ENCODE measurements at regions not wholly inside any gene's neighbourhood (a gene's known extent, or its start where the extent isn't known, plus 50 kb on each side); places are given as distances from the start of the nearest gene placed in this dataset.

DNA sequence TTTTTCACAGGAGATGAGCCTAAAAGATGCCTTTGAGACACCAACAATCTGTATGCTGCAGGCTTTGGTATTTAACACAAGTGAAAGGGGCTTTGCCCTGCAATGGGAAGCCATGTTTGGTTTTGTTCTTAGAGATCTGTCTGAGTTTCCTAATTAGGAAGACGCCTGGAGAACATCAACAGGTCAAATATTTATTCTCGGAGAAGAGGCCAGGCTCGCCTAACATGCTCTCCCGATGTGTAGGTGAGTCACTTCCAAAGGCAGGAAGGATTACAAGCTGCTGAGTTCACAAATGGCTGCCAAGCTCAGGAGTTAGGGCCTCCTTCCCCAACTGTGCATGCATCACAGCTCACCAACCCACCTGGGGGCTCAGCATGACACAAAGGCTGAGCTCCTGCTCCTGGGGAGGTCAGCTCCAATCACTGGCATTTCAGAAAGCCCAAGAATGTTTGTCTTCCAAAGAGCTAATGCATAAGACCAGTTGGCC is 119.5 kb upstream of the PRICKLE2 start:
- TF ChIP-seq CTCF (conservative IDR thresholded peaks at IDR 0.05; ENCODE audit: low read length) (no peak), EZH2phosphoT487 (IDR thresholded peaks at IDR 0.05; ENCODE audit: borderline replicate concordance, low read depth, low read length) (no peak)
